ENCODE measurements at regions not wholly inside any gene's neighbourhood (a gene's known extent, or its start where the extent isn't known, plus 50 kb on each side); places are given as distances from the start of the nearest gene placed in this dataset.

DNA sequence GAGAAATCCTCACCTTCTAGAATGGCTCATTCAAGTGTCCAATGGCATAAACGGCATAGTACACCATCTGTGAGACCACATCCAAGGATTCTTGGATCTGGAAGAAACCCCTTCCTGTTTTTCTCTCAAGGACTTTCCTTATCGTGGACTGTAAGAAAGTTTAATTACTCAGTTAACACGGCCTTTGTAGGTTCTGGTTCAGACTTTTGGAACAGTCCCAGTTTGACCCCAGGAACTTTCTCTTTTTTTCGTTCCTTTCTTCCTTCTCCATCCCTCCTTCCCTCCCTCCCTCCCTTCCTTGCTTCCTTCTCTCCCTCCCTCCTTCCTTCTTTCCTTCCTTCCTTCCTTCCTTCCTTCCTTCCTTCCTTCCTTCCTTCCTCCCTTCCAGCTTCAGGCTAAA is 343.5 kb upstream of the SMIM31 start:
- no peaks in the 10 kb centered on the region for H3K4me1 ChIP-seq (ENCODE audit: control insufficient read depth, insufficient read depth, low read length)
- TF ChIP-seq, protein P1, sequence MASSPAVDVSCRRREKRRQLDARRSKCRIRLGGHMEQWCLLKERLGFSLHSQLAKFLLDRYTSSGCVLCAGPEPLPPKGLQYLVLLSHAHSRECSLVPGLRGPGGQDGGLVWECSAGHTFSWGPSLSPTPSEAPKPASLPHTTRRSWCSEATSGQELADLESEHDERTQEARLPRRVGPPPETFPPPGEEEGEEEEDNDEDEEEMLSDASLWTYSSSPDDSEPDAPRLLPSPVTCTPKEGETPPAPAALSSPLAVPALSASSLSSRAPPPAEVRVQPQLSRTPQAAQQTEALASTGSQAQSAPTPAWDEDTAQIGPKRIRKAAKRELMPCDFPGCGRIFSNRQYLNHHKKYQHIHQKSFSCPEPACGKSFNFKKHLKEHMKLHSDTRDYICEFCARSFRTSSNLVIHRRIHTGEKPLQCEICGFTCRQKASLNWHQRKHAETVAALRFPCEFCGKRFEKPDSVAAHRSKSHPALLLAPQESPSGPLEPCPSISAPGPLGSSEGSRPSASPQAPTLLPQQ (tag by site-specific recombination; IDR thresholded peaks at IDR 0.05): no peak
- TF ChIP-seq YY2 (tag by site-specific recombination; IDR thresholded peaks at IDR 0.05) (no peak), ZNF121 (tag by site-specific recombination; IDR thresholded peaks at IDR 0.05) (no peak), ZNF555 (tag by site-specific recombination; conservative IDR thresholded peaks at IDR 0.05) (no peak), ZBTB20 (tag by site-specific recombination; IDR thresholded peaks at IDR 0.05) (no peak), KLF1 (tag by site-specific recombination; IDR thresholded peaks at IDR 0.05) (no peak), ZNF48 (tag by site-specific recombination; IDR thresholded peaks at IDR 0.05) (no peak), ZNF658 (tag by site-specific recombination; IDR thresholded peaks at IDR 0.05) (no peak), ZNF830 (tag by site-specific recombination; IDR thresholded peaks at IDR 0.05; ENCODE audit: low read depth) (no peak), TCF7L2 (IDR thresholded peaks at IDR 0.05; ENCODE audit: borderline replicate concordance, low read depth, low read length) (no peak), MZF1 (tag by site-specific recombination; IDR thresholded peaks at IDR 0.05; ENCODE audit: borderline replicate concordance) (no peak), ZNF169 (tag by site-specific recombination; IDR thresholded peaks at IDR 0.05) (no peak), BCL11A (tag by site-specific recombination; IDR thresholded peaks at IDR 0.05; ENCODE audit: low read depth) (no peak), ZNF645 (tag by site-specific recombination; IDR thresholded peaks at IDR 0.05) (no peak)
- TF ChIP-seq, protein P2, sequence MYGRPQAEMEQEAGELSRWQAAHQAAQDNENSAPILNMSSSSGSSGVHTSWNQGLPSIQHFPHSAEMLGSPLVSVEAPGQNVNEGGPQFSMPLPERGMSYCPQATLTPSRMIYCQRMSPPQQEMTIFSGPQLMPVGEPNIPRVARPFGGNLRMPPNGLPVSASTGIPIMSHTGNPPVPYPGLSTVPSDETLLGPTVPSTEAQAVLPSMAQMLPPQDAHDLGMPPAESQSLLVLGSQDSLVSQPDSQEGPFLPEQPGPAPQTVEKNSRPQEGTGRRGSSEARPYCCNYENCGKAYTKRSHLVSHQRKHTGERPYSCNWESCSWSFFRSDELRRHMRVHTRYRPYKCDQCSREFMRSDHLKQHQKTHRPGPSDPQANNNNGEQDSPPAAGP (tag by site-specific recombination; IDR thresholded peaks at IDR 0.05): no peak

DNA sequence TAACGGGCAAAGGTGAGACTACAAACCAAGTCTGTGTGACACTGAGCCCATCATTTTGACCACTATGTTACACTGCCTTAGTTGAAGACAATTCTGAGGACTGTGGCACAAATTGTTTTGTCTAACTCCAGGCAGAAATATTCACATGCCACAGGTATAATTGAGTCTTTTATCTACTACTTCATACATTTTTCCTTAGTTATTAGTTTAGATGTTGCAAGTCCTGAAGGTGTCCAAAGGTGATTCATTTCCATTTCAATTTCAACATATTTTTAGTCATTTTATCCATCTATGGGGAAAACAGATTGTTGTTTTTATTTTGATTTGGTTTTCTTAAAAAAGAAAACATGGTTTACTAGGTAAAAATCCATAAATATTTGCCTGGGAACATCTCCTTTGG is 341.7 kb upstream of the SMIM31 start:
- H3K4me3 ChIP-seq (ENCODE audit: low read depth, low read length): no peak overlapping the region
- H3K27ac ChIP-seq (ENCODE audit: extremely low read depth, low read depth, low read length): no peak overlapping the region
- no peaks in the 10 kb centered on the region for H3K4me1 ChIP-seq (ENCODE audit: control insufficient read depth, insufficient read depth, low read length)
- CTCF ChIA-PET: no interaction called here
- no peaks in the 10 kb centered on the region for H3K36me3 ChIP-seq (ENCODE audit: control insufficient read depth in 2 of 2, insufficient read depth in 1 of 2, low read length in 2 of 2)
- no peaks in the 10 kb centered on the region for H3K9me3 ChIP-seq (ENCODE audit: control insufficient read depth, insufficient read depth, low read depth, low read length)
- POLR2A ChIA-PET: no interaction called here
- TF ChIP-seq, protein P3, sequence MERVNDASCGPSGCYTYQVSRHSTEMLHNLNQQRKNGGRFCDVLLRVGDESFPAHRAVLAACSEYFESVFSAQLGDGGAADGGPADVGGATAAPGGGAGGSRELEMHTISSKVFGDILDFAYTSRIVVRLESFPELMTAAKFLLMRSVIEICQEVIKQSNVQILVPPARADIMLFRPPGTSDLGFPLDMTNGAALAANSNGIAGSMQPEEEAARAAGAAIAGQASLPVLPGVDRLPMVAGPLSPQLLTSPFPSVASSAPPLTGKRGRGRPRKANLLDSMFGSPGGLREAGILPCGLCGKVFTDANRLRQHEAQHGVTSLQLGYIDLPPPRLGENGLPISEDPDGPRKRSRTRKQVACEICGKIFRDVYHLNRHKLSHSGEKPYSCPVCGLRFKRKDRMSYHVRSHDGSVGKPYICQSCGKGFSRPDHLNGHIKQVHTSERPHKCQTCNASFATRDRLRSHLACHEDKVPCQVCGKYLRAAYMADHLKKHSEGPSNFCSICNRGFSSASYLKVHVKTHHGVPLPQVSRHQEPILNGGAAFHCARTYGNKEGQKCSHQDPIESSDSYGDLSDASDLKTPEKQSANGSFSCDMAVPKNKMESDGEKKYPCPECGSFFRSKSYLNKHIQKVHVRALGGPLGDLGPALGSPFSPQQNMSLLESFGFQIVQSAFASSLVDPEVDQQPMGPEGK (tag by site-specific recombination; IDR thresholded peaks at IDR 0.05): no peak
- TF ChIP-seq, protein P1 (tag by site-specific recombination; IDR thresholded peaks at IDR 0.05): no peak
- no peak for TF ChIP-seq ZNF350 (tag by site-specific recombination; IDR thresholded peaks at IDR 0.05)
- no peak for TF ChIP-seq ZNF2 (tag by site-specific recombination; IDR thresholded peaks at IDR 0.05)
- no peak for TF ChIP-seq ZNF571 (tag by site-specific recombination; IDR thresholded peaks at IDR 0.05)
- TF ChIP-seq, protein P4, sequence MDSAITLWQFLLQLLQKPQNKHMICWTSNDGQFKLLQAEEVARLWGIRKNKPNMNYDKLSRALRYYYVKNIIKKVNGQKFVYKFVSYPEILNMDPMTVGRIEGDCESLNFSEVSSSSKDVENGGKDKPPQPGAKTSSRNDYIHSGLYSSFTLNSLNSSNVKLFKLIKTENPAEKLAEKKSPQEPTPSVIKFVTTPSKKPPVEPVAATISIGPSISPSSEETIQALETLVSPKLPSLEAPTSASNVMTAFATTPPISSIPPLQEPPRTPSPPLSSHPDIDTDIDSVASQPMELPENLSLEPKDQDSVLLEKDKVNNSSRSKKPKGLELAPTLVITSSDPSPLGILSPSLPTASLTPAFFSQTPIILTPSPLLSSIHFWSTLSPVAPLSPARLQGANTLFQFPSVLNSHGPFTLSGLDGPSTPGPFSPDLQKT (IDR thresholded peaks at IDR 0.05; ENCODE audit: borderline replicate concordance, low read depth, low read length): no peak
- no peak for TF ChIP-seq WT1 (tag by site-specific recombination; IDR thresholded peaks at IDR 0.05)
- no peak for TF ChIP-seq MZF1 (tag by site-specific recombination; IDR thresholded peaks at IDR 0.05; ENCODE audit: borderline replicate concordance)
- no peak for TF ChIP-seq OVOL3 (tag by site-specific recombination; IDR thresholded peaks at IDR 0.05)
- TF ChIP-seq ZNF280C (tag by site-specific recombination; IDR thresholded peaks at IDR 0.05): no peak

More for the DNA sequence above, 343.5 kb upstream of the SMIM31 start:
- H3K27ac ChIP-seq (ENCODE audit: extremely low read depth, low read depth, low read length): no peak overlapping the region
- ChIA-PET POLR2A (no interaction called here), CTCF (no interaction called here)
- no peaks in the 10 kb centered on the region for H3K36me3 ChIP-seq (ENCODE audit: control insufficient read depth in 2 of 2, insufficient read depth in 1 of 2, low read length in 2 of 2)
- H3K4me3 ChIP-seq (ENCODE audit: low read depth, low read length): no peak overlapping the region
- no peaks in the 10 kb centered on the region for H3K9me3 ChIP-seq (ENCODE audit: control insufficient read depth, insufficient read depth, low read depth, low read length)
